Stimulated activated CD4-positive, alpha-beta T cell treated with anti-CD3 and anti-CD28 coated beads, Interleukin-4, amount 100 ng/mL, for 1 hour (primary cell): ENCODE measurements at regions not wholly inside any gene's neighbourhood (a gene's known extent, or its start where the extent isn't known, plus 50 kb on each side); places are given as distances from the start of the nearest gene placed in this dataset.
"Not testable (repeated sequence)": the region's sequence is repeated elsewhere in the genome, so short reads cannot be mapped to it uniquely, and the experiment has no call there.

ENCODE experiments used
- DNase-seq: peaks from one replicate; pipeline ENCODE4 v3.0.0-alpha.2; 2020

DNA sequence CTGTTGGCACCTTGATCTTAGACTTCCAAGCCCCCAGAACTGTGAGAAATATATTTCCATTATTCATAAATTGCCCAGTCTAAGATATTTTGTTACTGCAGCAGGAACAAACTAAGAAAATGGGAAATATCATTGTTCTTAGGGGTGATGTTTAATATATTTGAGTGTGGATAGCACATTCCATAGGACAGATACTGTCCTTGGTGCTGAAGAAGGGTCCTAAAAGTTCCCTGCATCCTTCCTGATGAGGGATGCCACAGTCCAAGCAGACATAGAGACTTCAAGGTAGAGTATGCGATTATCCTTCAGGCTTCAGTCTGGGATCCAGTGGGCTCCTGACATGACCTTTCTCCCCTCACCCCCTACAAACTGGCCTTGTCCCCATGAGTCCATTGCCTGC lies 689.0 kb downstream of the TDRD15 start:
- DNase-seq = no peak

GRCh38 chr2:21814588-21815149 lies 690.9 kb downstream of the TDRD15 start:
- DNase-seq = no peak

DNA sequence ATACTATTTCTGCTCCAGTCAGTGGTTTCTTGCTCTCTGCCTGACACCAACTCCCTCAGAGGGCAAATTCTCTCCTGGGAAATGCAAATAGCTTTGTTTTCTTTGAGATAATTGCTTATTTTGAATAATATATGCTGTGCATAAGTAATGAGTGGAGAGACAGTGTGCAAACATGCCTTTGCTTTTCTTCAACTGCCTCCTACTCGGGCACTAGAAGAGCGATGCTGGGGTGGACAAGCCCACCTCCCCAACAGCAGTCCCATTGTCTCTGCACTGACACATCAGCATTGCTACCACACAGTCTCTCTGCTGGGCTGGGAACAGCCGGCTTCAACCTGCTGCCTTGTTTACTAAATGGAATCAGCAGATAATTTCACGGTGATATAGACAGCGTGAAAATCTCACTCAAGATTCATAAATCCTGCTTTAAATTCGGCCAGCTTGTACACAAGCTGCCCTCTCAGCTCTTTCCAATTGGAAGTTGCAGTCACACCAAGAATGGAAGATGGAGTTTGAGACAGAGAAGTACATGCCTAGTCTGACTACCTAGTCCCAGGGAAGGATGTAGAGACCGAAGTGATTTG lies 694.5 kb downstream of the TDRD15 start:
- DNase-seq = no peak

DNA sequence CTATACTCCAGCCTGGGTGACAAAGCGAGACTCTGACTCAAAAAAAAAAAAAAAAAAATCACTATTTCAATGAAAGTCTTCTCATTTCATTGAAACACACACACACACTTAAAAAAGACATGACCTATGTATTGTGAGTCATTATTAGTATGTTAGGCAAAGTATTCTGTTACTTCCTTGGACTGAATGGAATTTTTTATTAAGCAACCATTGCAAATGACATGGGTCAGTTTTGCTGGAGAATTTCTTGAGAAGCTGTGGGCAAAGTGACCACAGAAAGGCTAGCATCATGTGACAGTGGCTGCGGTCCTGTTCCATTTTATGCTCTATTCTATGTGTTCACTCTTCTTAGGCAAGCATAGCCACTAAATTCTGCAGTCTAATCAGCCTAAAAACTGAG lies 695.7 kb downstream of the TDRD15 start:
- no peak for DNase-seq

DNA sequence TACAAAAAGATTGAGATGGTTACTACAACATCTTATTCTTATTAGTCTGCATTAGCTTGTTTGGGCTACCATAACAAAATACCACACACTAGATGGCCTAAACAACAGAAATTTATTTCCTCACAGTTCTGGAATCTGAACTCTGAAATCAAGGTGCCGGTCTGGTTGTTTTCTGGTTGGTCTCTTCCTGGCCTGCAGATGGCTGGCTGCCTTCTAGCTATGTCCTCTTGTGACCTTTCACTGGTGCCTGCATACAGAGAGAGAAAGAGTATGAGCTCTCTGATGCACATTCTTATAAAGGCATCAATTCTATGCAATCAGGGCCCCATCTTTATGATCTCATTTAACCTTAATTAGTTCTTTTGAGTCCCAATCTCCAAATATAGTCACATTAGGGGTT lies 696.5 kb downstream of the TDRD15 start:
- DNase-seq = no peak

GRCh38 chr2:21821672-21822227 lies 698.0 kb downstream of the TDRD15 start:
- DNase-seq = no peak

DNA sequence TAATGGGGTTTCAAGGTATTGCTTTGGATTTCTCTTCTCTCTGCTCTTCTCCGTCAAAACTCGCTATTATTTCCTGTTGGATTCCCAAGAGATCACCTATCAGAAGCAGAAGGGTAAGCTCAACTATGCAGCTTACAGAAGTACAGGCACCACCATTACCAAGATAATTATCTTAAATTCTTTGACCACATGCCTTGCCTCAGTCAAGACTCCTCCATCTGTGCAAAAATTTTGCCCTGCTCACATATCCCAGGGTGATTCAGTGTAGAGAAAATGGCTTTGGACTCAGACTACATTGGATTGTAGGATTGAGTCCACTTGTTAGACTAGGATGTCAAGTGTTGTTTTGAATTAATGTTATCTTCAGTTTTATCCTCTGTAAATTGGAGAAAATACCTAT lies 698.7 kb downstream of the TDRD15 start:
- no peak for DNase-seq

DNA sequence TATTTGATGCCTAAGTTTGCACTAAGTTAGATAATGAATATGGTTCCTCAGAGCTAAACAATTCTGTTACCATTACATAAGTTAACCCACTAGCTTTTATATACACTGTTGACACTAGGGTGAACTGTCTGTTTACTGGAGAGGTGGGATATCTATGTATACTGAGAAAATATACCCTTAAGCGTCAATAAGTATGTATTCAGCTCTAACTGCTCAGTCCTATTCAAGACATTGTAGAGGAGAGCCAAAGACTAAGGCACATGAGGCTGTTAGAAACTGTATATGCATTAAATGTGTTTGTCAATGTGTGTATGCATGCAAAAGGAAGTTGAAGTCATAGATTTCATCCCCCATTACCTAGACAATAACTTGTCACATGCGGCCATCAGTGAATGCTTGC lies 710.0 kb downstream of the TDRD15 start:
- DNase-seq = no peak

DNA sequence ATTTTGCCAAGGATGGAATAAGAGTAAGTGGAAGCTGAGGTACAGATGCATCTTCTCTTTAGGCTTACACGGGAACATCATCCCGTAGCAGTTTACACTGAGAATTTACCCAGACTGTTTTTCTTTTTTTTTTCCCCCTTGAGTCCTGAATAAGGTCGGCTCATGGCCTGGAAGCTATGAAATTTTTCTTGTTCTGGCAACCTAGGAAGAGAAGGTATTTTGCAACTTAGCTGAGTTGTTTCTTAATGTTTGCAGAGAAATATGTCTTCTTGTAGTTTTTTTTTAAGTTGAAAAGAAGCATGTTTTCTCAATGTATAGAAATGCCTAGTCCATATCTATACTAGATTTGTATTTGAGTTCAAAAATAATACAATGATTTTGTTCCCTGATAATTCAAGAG lies 712.5 kb downstream of the TDRD15 start:
- DNase-seq = no peak

DNA sequence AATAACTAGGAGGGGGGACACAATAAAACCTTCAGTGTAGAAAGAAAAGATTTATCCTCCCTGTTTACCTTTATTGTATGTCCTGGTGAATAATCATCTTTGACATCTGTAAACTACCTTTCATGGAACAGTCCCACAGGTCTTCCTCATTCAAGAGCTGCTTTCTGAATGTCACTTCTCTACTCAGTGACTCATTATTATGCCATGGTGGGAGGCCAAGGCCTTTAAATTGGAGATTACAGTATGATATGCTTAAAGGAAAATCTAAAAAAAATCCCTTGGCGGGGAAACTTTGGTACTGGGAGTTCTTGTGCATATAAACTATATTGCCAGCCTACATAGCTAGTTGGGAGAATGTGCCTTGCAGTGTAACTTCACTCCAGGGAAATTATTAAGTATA lies 713.0 kb downstream of the TDRD15 start:
- no peak for DNase-seq

- no peak for DNase-seq
Measured at GRCh38 chr2:21837168-21837960, 713.6 kb downstream of the TDRD15 start.

DNA sequence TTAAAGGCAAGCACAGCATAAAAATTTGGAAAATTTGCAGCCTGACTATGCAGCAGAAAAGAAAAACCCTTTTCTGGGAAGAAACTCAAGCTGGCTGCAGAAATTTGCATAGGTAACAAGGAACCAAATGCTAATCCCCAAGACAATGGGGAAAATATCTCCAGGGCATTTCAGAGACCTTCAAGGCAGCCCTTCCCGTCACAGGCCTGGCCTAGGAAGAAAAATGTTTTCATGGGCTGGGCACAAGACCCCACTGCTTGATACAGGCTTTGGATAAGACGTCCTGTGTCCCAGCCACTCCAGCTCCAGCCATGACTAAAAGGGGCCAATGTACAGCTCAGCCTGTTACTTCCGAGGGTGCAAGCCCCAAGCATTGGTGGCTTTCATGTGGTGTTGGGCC lies 717.6 kb downstream of the TDRD15 start:
- DNase-seq = no peak

DNA sequence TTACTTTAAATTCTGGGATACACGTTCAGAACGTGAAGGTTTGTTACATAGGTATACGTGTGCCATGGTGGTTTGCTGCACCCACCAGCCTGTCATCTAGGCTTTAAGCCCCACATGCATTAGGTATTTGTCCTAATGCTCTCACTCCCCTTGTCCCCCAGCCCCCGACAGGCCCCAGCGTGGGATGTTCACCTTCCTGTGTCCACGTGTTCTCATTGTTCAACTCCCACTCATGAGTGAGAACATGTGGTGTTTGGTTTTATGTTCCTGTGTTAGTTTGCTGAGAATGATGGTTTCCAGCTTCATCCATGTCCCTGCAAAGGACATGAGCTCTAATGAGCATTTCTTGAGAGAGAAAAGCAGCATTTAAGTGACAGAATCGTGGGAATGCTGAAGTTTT lies 726.6 kb downstream of the TDRD15 start:
- DNase-seq = not testable (repeated sequence)

DNA sequence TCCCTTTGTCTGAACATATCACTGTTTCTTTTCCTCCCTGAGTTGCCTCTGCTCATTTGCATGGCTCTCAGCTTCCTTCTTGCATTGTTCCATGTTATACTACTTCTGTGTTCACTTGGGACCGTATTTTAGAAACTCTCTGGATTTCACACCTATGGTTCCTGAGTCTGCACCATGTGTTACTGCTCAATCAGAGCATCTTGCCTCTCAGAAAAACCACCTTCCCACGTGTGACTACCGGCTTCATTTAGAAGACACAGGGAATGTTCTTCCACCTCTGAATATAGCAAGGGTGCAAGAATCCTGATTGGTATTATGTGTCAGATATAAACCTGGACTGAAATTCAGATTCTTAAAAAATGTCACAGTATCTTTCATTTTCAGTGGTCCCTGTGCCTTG lies 731.2 kb downstream of the TDRD15 start:
- no peak for DNase-seq

DNA sequence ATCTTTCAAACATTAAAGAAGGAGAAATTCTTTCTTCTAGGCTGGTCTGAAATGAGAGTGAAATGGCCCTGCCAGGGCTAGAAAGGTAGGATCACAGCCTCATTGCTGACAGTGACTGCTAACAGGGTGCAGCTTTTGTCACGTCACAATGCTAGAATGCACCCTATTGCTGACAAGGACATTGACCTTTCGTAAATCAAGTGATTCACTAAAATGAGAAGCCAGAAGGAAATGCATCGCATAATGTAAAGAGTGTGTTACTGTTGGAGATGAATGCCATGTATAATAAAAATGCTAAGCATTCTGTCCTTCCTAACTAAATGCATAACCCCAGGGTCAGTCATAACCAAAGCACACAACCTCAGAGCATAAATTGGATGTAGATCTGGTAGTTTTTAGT lies 732.9 kb downstream of the TDRD15 start:
- DNase-seq = no peak

- no peak for DNase-seq
Measured at GRCh38 chr2:21860907-21861306, 737.1 kb downstream of the TDRD15 start.

DNA sequence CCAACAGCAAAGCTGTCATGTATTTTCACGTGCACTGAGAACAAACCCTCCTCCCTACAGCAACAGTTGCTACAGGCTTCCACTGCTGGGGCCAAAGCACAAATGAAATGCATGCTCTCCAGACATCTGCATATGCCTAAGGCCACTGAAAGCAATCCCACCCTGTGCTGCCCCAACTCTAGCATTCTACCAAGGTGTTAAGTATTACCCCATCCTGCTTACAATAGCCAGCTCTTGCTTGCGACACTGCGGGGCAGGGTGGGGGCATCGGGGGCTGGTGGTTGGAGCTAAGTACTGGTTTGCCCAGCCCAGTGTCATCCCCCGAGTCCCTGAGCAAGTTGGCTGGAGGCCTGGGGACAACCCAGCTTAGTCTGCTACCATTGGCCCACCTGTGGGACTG lies 742.5 kb downstream of the TDRD15 start:
- DNase-seq = no peak

DNA sequence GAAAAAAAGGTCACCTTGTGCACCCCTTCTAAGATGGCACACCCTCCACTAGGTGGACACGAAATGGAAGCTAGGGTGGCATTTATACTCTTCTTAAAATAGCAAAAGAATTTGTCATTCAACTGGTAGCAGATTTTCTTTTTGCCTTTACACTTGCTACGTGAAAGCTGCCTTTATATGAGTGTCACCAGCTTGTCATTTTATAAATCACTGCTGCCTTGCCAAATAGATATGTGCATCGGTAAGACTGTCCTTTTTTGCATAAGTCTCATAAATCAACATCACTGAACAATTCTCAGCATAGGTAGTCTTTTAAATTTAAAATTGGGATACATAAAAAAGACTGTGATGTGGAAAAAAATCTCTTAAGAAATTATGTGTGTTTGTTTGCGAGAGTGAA lies 764.1 kb downstream of the TDRD15 start:
- no peak for DNase-seq

GRCh38 chr2:21890041-21890440 lies 766.3 kb downstream of the TDRD15 start:
- DNase-seq = no peak

- DNase-seq = no peak
Measured at GRCh38 chr2:21890716-21891115, 766.9 kb downstream of the TDRD15 start.

DNA sequence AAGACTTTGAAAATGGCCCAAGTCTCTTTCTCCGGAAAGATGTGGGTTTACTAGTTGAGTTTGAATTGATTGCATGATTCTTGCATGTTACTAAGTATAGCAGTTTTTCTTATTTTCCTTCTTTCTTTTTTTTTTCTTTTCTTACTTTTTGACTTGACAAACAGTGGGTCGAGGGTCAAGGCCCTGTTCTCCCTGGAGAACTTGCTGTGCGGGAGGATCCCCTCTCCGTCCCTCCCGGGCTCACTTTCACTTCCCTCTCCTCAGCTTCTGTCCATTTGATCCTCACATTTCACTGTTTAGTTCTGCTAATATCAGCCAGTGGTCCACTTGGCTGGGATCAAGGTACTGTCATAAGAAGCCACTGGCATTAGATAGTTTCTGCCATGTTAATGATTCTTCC lies 767.4 kb downstream of the TDRD15 start:
- DNase-seq = no peak

DNA sequence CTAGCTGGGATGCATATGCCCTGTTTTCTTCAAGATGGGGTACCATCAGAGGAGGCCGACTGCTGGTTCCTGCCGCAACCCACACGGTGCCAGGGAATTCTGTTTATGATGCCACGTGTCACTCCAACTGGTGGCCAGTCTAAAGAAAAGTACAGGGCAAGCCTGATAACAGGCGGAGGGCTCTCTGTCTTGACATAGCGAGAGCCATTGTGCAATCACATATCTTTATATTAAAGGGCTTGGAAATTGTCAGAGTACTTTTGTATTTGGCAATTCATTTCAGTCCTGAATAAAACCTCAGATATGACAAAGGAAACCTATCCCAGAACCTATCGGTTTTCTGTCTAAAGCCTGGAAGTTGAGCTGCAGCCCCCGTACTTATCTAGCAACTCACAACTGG lies 768.4 kb downstream of the TDRD15 start:
- no peak for DNase-seq

- DNase-seq = no peak
Measured at GRCh38 chr2:21895200-21895599, 771.4 kb downstream of the TDRD15 start.

- not testable (repeated sequence) for DNase-seq
Measured at GRCh38 chr2:21908712-21909380, 785.1 kb downstream of the TDRD15 start.
